ENCODE measurements at regions not wholly inside any gene's neighbourhood (a gene's known extent, or its start where the extent isn't known, plus 50 kb on each side); places are given as distances from the start of the nearest gene placed in this dataset.
"Not testable (repeated sequence)": the region's sequence is repeated elsewhere in the genome, so short reads cannot be mapped to it uniquely, and the experiment has no call there.

DNA sequence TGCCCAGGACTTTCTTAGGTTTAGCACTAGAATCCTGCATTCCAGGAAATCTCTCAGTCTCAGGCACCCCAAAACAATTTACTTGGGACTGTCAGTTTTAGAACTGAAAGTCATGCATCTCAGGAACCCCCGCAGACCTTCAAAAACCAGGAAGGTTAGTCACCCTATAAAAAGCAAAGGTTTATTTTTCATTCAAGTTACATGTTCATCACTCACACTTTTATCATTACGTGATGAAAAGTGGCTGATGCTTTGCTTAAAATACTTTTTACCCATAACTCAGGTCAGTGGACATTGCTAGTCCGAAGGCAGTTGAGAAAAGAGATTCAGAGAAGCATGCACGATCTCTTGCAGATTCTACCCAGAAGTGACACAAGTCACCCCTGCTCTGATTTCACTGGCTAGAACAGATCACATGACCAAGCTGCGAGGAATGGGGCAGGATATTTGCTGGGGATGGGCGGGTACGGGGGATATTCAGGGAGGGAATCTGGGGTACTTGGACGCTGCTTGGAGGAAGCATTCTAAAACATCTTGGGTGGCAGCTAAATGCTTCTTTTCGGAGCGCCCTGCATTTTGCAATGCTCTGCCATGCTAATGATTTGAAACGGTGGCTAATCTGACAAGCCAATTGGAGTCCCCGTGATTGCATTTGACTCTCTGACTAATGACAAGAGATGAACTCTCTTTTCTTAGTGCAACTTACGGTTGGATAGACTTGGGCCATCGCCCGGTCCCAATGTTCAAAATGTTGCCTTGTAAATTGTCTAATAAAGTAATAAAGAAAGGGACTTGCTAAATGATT is 110.2 kb downstream of the MIAT start:
- intact Hi-C loops (cut with DNase I): loop anchor here in 1 of 2 donors (10.0 kb wide), 1 partner anchor 637 kb away; no protein-coding TSS in a partner anchor
- no peak for DNase-seq (ENCODE audit: low spot score)

DNA sequence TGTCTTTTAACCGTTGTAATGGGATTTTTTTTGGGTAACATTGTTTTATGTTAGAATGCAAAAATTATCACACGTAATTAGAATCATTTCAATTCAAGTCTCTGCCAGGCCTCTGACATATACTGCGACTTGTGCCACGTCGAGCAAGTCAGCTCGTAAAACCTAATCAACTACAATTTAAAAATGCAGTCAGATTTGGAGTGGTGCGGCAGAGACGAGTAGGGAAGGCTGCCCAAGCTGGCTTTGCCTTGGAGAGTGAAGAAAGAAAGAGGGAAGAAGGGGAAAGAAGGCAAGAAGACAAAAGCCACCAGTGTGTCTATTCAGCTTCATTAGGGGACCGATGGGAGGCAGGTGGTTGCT is 110.7 kb downstream of the MIAT start:
- no peak for DNase-seq (ENCODE audit: low spot score)
- intact Hi-C loops (cut with DNase I): loop anchor here in 1 of 2 donors (10.0 kb wide), 1 partner anchor 637 kb away; no protein-coding TSS in a partner anchor

DNA sequence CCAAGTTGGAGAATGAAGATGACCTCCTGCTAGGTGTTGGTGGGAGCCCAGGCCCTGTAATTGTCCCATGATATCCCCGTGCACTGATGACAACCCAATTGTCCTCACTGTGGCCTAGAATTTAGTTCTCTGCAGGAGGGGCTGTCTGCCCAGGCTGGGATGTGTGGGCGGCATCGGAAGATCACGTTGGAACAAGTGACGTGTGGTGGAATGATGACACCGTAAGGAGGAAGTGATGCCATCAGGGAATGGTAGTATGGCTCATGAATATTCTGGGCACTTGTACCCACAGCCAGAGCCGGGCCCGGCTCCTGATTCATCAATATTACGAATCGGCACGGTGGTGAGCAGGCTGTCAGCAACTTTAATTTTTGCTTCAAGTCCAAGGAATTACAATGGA is 111.6 kb downstream of the MIAT start:
- intact Hi-C loops (cut with DNase I): loop anchor here in 1 of 2 donors (10.0 kb wide), 1 partner anchor 636 kb away; no protein-coding TSS in a partner anchor
- DNase-seq (ENCODE audit: low spot score): no peak

DNA sequence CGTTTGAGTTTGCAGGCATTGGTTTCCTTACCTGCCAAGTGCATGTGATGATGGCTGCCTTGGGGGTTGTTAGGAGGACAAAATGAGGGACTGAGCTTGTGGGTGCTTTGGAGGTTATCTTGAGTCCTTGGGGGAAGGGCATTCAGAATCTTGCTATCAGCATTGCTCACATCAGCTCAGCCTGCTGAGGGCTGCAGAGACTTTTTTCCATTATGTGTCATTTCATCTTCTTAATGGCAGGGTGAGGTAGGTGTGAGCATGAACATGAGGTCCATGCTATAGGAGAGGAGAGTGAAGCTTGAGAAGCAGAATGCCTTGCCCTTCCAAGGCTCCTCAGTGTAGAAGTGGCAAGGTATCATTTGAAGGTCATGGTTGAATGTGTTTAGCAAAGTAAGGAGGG is 112.3 kb downstream of the MIAT start:
- intact Hi-C loops (cut with DNase I): loop anchor here in 1 of 2 donors (10.0 kb wide), 1 partner anchor 635 kb away; no protein-coding TSS in a partner anchor
- no peak for DNase-seq (ENCODE audit: low spot score)

DNA sequence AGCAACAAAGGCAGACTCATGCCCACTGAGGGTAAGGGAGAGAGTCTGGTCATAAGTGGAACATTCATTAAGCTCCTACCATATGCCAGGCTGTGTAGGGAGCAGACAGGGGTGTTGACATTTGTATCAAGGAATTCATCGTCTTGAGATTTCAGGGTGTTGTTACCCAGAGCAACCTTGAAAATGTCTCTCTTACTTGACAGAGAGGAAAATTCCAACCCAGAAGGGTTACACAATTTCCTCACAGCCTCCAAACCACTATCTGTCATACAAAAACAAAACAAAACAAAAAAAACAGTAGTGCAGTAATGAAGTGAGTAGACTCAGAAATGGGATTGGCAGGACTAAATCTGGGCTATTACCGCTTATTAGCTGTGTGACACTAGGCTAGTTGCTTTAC is 113.2 kb downstream of the MIAT start:
- intact Hi-C loops (cut with DNase I): no loop called here
- DNase-seq (ENCODE audit: low spot score): no peak

DNA sequence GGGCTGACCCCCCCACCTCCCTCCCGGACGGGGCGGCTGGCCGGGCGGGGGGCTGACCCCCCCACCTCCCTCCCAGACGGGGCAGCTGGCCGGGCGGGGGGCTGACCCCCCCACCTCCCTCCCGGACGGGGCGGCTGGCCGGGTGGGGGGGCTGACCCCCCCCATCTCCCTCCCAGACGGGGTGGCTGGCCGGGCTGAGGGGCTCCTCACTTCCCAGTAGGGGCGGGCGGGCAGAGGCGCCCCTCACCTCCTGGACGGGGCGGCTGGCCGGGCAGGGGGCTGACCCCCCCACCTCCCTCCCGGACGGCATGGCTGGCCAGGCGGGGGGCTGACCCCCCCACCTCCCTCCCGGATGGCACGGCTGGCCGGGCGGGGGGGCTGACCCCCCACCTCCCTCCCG is 115.7 kb downstream of the MIAT start:
- DNase-seq (ENCODE audit: low spot score); intact Hi-C loops (cut with DNase I): not testable (repeated sequence)

DNA sequence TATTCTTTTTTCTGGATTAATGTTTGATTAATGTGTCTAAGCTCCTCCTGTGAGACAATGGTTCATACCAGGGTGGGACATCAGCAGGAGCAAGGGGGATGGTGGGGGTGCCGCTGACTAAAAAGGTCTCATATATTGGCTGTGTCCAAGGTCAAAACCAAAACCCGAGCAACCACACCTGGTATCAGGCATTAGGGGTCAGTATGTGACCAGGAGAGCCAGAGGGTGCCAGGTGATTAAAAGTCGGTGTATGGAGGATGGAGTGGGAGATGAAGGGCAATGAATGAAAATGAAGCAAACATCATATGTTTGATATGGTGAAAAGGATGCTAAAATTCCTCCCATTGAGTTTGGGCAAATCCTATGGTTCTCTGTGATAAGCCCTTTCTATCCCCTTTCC is 118.0 kb downstream of the MIAT start:
- intact Hi-C loops (cut with DNase I): no loop called here
- no peak for DNase-seq (ENCODE audit: low spot score)

DNA sequence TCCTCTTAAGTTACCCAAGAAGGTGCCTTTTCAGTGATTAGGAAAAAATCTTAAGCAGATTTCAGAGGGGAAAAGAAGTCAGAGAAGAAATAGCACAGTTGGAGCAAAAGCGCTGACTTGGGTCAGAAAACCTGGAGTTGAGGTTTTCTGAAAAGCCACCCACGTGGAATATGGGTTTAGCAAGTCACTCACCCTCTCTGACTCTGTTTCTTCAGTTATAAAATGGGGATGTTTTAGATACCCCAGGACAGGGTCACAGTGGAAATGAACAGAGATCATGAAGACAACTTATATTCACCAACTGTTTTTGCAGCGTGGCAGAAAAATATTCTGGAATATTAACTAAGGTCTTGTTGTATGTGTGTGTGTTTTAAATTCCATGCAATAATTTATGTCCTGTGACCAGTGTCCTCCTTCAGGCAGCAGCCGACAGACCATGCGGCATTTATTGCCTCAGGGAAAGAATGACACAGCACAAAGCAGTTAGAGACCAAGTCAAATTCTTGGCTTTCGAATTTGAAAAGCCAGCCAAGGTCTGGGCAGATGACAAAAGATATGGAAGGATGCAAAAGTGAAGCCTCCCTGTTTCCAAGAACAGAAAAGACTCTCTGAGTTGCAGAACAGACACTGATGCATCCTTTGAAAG is 119.9 kb downstream of the MIAT start:
- intact Hi-C loops (cut with DNase I): no loop called here

DNA sequence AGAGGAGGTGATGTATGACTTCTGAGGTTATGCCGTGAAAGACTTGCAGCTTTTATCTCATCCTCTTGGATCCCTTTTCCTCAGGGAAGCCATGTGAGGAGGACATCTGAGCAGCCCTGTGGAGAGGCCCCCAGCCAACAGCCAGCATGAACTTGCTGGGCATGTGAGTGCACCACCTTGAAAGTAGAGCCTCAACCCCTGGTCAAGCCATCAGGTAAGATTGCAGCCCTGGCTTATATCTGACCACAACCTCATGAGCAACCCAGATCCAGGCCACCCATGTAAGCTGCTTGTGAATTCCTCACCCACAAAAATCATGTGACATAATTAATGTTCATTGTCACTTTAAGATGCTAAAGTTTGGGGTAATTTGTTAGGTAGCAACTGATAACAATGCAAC is 121.0 kb downstream of the MIAT start:
- DNase-seq (ENCODE audit: low spot score): no peak
- intact Hi-C loops (cut with DNase I): no loop called here

More for the DNA sequence above, 119.9 kb downstream of the MIAT start:
- DNase-seq (ENCODE audit: low spot score): no peak

DNA sequence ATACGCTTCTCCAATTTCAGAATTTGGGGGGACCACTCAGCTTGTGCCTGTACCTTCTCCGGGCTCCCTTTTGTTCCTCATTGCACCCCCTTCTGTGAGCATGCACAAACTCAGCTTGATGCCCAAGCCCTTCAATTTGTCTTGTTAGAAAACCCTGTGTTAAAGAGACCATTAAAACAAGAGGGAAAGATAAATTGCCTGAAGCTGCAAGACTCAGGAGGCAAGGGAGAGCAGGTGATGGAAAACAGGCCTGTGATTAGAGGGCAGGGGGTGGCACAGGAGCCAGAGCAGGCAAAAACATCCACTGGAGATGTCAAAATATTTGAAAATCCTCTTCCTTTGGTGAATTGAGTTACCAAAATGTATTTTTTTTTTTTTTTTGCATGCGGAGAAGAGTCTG is 121.7 kb downstream of the MIAT start:
- no peak for DNase-seq (ENCODE audit: low spot score)
- intact Hi-C loops (cut with DNase I): no loop called here

DNA sequence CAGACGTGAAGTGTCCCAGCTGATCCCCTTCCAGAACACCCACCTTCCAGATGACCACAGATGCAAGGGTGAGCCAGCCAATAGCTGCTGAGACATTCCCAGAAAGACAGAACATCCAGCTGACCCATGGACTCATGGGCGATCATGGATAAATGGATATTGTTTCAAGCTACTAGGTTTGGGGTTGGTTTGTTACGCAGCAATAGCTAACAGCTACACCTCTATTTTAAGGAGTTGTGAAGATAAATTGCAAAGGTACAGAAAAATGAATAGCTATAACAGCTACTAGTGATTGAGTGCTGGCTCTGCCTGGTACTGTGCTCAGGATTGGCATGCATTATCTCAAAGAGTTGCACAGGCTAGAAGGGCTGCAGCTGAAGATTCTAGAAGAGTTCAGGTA is 122.5 kb downstream of the MIAT start:
- DNase-seq (ENCODE audit: low spot score): no peak
- intact Hi-C loops (cut with DNase I): no loop called here

DNA sequence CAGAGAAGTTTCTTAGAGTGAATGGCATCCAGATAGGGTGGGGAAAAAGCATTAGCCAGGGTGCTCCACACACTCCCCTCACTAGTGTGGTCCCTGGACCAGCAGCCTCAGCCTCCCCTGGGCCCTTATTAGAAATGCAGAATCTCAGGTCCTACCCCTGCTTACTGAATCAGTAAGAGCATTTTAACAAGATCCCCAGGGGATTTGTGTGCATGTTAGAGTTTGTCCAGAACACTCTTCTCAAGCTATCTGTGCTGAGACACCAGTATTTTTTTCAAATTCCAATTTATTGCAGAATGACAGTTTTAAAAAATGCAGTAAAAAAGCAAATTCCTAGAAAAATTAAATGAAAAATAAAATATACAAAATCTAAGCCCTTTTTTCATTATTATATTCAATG is 123.1 kb downstream of the MIAT start:
- intact Hi-C loops (cut with DNase I): no loop called here
- no peak for DNase-seq (ENCODE audit: low spot score)

DNA sequence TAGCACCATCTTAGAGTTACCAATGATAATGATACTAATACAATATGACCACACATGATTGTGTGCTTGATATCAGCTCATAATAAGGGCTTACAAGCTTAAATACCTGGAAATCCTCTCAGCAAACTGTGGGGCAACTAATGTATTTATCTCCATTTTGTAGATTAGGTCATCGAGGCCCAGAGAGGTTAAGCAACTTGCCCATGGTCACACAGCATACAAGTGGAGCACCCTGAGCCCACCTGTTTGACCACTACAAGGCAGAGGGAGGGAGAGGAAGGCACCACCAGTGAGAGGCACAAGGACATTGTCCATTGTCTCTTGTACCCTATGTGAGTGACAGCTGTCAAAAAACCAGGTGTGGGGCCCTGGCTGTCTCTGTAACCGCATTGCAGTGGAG is 123.7 kb downstream of the MIAT start:
- intact Hi-C loops (cut with DNase I): no loop called here
- no peak for DNase-seq (ENCODE audit: low spot score)

DNA sequence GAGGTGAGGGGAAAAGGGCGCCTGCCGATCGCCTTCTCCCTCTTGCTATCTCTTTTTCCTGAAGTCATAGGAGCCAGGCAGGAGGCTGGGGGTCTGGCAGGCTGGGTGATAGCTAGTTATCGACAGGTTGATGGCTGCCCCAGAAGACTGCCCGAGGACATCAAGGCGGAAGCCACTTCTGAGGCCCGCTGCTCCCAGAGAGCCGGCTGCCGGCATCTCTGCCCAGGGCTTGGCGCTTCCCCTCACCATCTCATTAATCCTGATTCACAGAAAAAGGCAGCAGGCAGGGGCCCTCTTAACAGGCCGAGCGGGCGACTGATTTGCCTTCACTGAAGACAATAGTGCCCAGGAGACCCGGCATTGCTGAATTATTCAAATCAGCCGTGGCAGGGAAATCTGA is 124.2 kb downstream of the MIAT start:
- intact Hi-C loops (cut with DNase I): no loop called here
- no peak for DNase-seq (ENCODE audit: low spot score)

DNA sequence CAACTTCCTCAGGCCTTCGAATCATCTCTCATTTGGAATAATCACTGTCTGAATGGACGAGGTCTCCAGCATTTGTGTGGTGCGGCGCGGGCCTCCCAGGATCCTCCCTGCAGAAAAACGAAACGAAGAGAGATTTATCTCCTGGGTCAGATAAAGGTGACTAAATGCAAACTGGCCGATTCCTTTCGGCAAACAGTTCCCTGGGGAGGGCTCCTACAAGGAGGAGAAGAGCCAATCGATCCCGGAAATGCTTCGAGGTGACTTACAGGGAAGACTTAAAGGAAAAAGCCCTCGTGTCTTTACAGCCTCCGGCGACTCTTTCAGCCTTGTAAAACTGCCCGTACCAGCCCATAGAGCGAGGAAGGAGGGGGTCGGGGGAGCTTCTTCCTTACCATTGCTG is 126.5 kb downstream of the MIAT start:
- intact Hi-C loops (cut with DNase I): no loop called here
- DNase-seq (ENCODE audit: low spot score): no peak

DNA sequence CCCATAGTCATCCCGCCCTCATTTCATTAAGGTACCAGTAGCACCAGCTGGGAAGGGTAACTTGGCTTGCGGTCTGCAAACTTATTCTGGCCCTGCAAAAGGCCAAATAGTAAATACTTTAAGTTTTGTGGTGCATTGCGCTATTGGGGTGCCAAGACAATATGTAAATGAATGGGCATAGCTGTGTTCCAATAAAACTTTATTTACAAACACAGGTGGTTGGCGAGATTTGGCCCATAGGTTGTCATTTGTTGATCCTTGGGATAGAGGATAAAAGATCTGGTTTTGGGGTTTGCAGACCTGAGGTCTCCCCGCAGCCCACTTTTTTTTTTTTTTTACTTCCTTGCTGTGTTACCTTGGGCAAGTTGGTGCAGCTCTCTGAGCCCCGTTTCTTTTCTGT is 127.4 kb downstream of the MIAT start:
- intact Hi-C loops (cut with DNase I): no loop called here
- no peak for DNase-seq (ENCODE audit: low spot score)

DNA sequence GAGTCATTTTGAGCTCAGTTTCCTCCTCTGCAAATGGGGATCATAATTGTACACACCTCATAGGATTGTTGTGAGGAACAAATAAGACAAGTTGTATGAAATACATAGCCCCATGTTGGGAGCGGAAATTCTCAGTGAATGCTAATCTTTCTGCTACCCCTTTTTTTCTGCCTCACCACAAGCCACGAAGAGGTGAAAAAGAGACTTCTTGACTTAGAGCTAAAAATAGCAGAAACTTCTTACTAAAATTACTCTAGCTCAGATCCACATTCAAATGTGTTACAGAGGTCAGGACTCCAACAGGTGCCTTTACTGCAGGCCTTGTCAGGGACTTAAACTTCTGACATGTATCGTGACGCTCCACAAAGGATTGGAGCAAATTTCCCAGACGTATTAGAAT is 128.5 kb downstream of the MIAT start:
- no peak for DNase-seq (ENCODE audit: low spot score)
- intact Hi-C loops (cut with DNase I): no loop called here

DNA sequence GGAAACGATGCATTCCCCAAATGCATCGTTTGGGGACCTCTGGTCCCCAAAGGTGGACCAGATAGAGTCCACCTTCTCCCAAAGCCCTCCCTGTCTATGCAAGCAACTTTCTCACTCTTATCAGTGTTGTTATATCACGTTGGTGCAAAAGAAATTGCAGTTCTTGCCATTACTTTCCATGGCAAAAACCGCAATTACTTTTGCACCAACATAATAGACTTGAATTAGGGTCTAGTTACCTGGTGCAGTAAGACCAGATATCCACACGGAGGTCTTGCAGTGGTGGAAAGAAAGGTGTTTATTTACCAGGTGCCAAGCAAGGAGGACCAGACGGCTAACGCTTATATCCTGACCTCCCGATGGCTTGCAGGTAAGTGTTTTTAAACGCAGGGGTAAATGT is 129.0 kb downstream of the MIAT start:
- intact Hi-C loops (cut with DNase I): no loop called here
- DNase-seq (ENCODE audit: low spot score): no peak

DNA sequence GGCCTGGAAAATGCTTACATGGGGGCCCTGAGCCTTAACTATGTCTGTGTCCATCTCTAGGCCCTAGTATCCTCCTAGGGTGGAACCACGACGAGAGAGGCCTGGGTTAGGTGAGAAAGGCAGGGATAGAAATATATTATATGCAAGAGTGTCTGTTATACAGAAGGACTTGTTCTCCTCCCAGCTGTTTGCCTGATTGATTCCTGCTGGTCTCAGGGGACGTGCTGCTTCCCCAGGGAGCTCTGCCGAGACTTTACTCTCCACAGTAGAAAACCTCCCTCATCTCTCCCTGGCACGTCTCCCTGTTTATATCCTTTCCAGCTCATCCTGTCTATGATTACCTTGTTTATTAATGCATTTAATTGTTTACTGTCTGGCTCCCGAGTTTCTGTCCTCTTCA is 132.6 kb downstream of the MIAT start:
- intact Hi-C loops (cut with DNase I): no loop called here
- DNase-seq (ENCODE audit: low spot score): no peak

DNA sequence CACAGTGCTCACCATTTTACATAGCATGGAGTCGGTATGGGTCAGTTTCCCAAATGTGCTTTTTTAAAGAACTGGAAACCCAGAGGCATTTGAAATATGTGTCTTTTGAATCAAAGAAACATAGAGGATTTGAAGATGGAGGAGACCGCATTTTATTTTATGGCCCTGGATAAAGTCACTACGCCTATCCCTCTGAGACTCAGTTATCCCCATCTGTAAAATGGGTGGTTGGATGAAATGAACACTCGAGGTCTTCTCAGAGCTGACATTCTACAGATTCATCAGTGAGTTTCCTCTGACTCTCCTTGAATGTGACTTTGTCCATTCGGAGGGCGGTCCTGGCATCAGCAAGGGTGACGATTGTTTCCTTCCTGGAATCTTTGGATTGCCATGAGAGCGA is 135.1 kb downstream of the MIAT start:
- intact Hi-C loops (cut with DNase I): no loop called here

DNA sequence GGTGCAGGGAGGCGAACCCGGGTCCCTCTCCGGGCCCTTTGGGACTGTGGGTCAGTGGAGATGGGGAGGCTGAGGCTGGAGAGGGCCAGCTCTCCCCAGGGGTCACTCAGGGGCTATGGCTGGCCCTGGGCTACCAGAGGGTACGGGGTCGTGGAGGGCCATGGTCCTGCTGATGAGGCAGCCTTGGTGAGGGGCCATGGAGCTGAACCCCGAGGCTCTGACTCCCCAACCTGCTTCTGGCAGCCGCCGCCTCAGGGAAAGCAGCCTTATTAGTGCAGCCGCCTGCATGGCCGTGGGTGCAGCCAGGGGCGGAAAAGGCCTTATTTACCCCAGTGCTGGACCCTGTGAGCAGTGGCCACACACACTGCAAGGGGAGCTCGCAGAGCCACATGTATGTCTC is 139.4 kb downstream of the MIAT start:
- intact Hi-C loops (cut with DNase I): no loop called here
- DNase-seq (ENCODE audit: low spot score): no peak

More for the DNA sequence above, 135.1 kb downstream of the MIAT start:
- no peak for DNase-seq (ENCODE audit: low spot score)
